ENCODE measurements at regions not wholly inside any gene's neighbourhood (a gene's known extent, or its start where the extent isn't known, plus 50 kb on each side); places are given as distances from the start of the nearest gene placed in this dataset.
"Not testable (repeated sequence)": the region's sequence is repeated elsewhere in the genome, so short reads cannot be mapped to it uniquely, and the experiment has no call there.

GRCh38 chr14:21840765-21841164, 167.1 kb upstream of the OR4E1 start:
- DNase-seq (ENCODE audit: low read depth, low spot score) = no peak
- no peak overlapping the region for H3K27ac ChIP-seq

GRCh38 chr14:21833836-21834235, 160.2 kb upstream of the OR4E1 start:
- no peak overlapping the region for H3K27ac ChIP-seq
- DNase-seq (ENCODE audit: low read depth, low spot score) = no peak

- H3K27ac ChIP-seq = no peak overlapping the region
- DNase-seq (ENCODE audit: low read depth, low spot score) = no peak
These were observed 152.2 kb upstream of the OR4E1 start for GRCh38 chr14:21825845-21826244.

DNA sequence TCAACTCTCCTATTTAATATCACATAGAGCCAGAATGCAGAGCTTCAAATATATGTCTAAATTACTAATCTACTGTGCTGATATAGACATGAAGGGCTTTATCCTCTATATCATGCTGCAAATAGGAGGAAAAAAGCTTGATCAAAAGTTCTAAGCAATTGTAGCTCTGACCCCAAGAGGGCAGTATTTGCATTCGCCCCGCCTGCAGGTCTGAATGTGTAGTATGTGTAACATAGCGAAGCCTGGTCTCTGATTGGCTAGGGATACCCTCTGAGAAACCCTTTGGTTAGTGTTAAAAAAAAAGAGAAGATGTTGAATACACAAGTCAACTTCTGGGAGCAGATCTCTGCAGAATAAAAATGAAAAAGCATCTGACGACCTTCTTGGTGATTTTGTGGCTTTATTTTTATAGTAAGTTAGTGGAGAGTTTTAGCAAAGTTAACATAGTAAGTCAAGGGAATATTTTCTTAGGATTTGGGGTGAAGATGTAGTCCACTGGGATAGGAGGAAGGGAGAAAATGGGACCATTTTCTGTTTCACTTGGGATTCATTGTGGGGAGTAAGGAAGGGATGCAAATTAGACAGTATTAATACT, 151.6 kb upstream of the OR4E1 start:
- H3K27ac ChIP-seq = no peak overlapping the region
- DNase-seq (ENCODE audit: low read depth, low spot score) = no peak

DNA sequence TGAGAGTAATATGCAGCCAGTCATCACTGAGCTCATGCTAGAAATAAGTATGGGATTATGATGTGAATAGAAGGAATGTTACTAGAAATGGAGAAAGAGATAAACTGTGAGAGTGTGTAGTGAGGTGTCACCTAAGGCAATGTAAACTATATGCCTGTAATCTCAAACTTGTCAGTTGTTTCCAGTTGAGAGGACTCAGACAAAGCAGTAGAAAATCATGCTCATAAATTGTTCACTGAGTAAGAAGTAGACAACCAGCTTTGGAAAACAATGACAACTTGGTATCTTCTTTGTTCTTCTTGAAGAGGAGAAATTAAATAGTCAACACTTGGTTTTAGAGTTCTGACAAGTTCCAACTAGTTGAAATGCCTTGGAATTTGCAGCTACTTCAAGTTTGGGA, 148.5 kb upstream of the OR4E1 start:
- H3K27ac ChIP-seq = no peak overlapping the region
- DNase-seq (ENCODE audit: low read depth, low spot score) = no peak

DNA sequence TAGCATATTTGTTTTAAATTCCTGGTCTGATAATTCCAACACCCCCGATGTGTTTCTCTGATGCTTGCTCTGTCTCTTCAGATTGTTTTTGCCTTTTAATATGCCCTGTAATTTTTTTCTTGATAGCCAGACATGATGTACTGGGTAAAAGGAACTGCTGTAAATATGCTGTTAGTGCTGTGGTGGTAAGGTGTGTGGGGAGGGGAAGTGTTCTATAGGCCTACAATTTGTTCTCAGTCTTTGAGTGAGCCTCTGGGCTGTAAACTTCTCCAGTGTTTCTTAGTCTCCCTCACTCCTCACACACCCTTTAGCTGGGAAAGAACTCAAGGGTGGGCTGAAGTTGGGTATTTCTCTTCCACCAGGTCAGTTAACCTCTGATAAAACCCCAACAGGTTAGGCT, 147.0 kb upstream of the OR4E1 start:
- H3K27ac ChIP-seq = no peak overlapping the region
- DNase-seq (ENCODE audit: low read depth, low spot score) = no peak

DNA sequence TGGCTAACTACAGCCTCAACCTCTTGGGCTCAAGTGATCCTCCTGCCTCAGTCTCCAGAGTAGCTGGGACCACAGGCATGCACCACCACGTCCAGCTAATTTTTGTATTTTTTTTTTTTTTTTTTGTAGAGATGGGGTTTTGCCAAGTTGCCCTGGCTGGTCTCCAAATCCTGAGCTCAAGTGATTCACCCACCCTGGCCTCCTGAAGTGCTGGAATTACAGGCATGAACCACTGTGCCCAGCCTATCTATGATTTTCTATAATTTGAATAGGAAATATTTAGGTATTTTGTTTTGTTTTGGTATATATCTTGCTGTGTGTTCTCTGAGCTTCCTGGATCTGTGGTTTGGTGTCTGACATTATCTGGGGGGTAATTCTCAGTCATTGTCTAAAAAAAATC, 146.3 kb upstream of the OR4E1 start:
- DNase-seq (ENCODE audit: low read depth, low spot score); H3K27ac ChIP-seq: not testable (repeated sequence)

GRCh38 chr14:21817010-21817409, 143.4 kb upstream of the OR4E1 start:
- not testable (repeated sequence) for DNase-seq (ENCODE audit: low read depth, low spot score); H3K27ac ChIP-seq

DNA sequence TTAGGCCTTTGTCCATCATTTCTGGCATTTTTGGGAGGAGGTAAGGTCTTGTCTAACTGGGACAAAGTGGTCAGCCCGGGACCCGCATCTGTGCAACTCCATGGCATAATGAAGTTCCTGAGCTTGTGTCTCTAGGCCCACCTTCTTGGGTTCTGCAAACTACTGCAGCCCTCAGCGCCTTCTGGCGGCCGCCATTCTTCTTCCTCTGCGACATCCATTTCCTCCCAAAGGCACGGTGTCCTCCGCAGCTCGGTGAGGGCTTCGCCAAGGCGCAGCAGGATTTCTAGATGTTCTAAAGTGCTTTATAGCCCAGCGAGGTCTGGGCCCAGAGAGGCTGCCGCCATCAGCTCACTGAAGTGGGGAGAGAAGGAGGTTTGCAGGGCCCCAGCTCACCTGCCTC, 134.4 kb upstream of the OR4E1 start:
- no peak overlapping the region for H3K27ac ChIP-seq
- DNase-seq (ENCODE audit: low read depth, low spot score) = no peak

DNA sequence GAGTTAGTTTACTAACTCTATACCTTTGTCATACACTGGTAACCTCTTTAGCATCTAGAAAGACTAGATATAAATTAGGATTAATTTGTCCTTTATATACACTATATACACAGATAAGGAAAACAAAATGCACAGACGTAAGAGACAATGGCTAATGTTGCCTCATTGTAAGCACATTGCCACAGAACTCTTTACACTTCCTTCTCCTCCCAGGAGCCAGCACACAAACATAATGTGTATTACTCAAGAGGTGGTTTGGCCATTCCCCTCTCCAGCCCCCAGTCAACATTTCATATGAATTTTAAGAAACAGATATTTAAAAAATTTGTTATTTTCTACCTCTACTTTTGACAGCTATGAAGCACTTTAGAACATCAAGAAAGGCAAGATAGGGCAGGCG, 131.4 kb upstream of the OR4E1 start:
- H3K27ac ChIP-seq = no peak overlapping the region
- no peak for DNase-seq (ENCODE audit: low read depth, low spot score)

DNA sequence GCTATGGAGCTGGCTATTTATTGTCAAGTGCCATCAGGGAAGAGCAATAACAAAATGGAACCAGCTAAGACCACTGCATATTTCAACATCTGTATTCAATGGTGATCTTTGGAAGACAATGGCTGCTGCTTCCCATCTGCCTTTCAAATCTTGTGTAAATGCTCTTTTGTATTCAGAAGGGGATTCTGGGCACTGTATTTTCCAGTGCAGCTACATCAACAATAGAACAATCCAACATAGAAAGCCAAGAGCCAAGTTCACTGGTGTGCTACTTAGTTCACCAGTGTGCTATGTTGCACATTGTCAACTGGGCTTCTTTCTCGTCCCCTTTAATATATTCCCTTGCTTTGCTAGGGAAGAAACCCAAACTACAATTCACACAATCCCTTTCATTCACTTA, 128.8 kb upstream of the OR4E1 start:
- no peak overlapping the region for H3K27ac ChIP-seq
- DNase-seq (ENCODE audit: low read depth, low spot score) = no peak

DNA sequence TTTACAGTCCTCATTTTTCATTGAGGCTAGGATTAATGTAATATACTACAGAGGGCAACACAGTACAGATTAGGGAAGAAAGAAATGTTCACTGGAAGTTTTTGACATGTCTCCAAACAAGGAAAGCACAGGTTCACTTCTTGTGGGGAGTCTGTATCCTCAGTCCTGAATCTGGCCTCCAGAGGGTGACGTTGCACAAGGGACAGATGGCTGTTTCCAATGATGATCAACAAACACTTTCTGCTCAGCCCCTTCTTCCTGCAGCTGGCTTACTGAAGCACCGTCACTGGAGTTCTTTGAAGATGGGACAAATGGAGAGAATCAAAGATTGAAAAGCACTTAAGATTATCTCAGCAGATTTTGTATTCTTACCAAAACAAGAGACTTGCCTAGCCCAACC, 123.3 kb upstream of the OR4E1 start:
- DNase-seq (ENCODE audit: low read depth, low spot score) = no peak
- no peak overlapping the region for H3K27ac ChIP-seq

GRCh38 chr14:21795456-21795855, 121.8 kb upstream of the OR4E1 start:
- no peak for DNase-seq (ENCODE audit: low read depth, low spot score)
- no peak overlapping the region for H3K27ac ChIP-seq

- no peak for DNase-seq (ENCODE audit: low read depth, low spot score)
These were observed 118.1 kb upstream of the OR4E1 start for GRCh38 chr14:21791749-21792148.

GRCh38 chr14:21788687-21789086, 115.1 kb upstream of the OR4E1 start:
- DNase-seq (ENCODE audit: low read depth, low spot score); H3K27ac ChIP-seq: not testable (repeated sequence)

More at GRCh38 chr14:21791749-21792148, 118.1 kb upstream of the OR4E1 start:
- no peak overlapping the region for H3K27ac ChIP-seq

GRCh38 chr14:21787242-21787641, 113.6 kb upstream of the OR4E1 start:
- not testable (repeated sequence) for H3K27ac ChIP-seq; DNase-seq (ENCODE audit: low read depth, low spot score)

DNA sequence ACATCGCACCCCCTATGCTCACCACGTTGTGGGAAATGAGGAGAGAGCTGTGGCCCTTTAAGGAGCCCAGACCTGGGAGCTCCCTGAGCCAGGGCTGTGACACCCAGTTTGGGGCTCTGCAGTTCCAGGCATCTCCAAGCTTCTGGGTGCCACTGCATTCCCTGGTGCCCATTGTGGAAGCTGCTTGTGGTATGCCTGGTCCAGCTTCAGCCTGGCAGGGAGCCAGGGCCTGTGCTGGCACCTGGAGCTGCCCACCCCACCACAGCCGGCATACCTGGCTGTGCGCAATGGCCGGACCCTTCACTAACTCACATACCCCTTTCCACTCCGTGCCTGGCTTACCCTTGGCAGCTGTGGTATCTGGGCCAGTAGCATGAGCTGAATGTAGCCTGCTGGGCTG, 107.9 kb upstream of the OR4E1 start:
- H3K27ac ChIP-seq = no peak overlapping the region
- no peak for DNase-seq (ENCODE audit: low read depth, low spot score)

GRCh38 chr14:21780429-21781084, 106.9 kb upstream of the OR4E1 start:
- no peak for DNase-seq (ENCODE audit: low read depth, low spot score)
- H3K27ac ChIP-seq = no peak overlapping the region

- peak; percentile 46 for DNase-seq (ENCODE audit: low read depth, low spot score)
- peak overlapping the region; percentile 13 for H3K27ac ChIP-seq
These were observed 98.1 kb upstream of the OR4E1 start for GRCh38 chr14:21771671-21772070.

DNA sequence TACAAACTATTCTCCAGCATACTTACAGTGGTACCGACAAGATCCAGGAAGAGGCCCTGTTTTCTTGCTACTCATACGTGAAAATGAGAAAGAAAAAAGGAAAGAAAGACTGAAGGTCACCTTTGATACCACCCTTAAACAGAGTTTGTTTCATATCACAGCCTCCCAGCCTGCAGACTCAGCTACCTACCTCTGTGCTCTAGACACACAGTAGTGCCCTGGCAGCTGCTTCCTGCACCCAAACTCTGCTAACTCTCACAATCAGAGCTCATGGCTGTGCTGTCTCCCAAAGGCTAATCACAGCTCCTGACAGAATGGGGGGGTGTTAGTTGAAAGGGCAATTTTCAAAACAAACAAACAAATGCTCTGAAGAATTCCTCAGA, 95.2 kb upstream of the OR4E1 start:
- no peak overlapping the region for H3K27ac ChIP-seq
- no peak for DNase-seq (ENCODE audit: low read depth, low spot score)

- H3K27ac ChIP-seq = no peak overlapping the region
- no peak for DNase-seq (ENCODE audit: low read depth, low spot score)
These were observed 94.7 kb upstream of the OR4E1 start for GRCh38 chr14:21768116-21768874.

DNA sequence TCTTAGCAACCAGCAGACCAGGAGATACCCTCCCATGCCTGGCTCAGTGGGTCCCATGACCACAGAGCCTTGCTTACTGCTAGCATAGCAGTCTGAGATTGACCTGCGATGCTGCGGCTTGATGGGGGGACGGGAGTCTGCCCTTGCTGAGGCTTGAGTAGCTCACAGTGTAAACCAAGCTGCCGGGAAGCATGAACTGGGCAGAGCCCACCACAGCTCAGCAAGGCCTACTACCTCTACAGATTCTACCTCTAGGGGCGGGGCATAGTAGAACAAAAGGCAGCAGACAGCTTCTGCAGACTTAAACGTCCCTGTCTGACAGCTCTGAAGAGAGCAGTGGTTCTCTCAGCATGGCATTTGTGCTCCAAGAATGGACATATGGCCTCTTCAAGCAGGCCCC, 86.7 kb upstream of the OR4E1 start:
- DNase-seq (ENCODE audit: low read depth, low spot score) = not testable (repeated sequence)

More for the DNA sequence above, 86.7 kb upstream of the OR4E1 start:
- not testable (repeated sequence) for H3K27ac ChIP-seq
